GM12872 (cell line): ENCODE measurements at regions not wholly inside any gene's neighbourhood (a gene's known extent, or its start where the extent isn't known, plus 50 kb on each side); places are given as distances from the start of the nearest gene placed in this dataset.

Experiments used
- TF ChIP-seq, protein P1 (sequence below): IDR thresholded peaks from 3 replicates; pipeline ENCODE4 v1.5.1; 2011; ENCODE audit warnings: low read depth, mild to moderate bottlenecking, low read length, moderate library complexity; ENCODE audit not compliant: insufficient read depth

GRCh38 chr1:193356249-193356648 lies 169.8 kb upstream of the B3GALT2 start:
- TF ChIP-seq, protein P1, sequence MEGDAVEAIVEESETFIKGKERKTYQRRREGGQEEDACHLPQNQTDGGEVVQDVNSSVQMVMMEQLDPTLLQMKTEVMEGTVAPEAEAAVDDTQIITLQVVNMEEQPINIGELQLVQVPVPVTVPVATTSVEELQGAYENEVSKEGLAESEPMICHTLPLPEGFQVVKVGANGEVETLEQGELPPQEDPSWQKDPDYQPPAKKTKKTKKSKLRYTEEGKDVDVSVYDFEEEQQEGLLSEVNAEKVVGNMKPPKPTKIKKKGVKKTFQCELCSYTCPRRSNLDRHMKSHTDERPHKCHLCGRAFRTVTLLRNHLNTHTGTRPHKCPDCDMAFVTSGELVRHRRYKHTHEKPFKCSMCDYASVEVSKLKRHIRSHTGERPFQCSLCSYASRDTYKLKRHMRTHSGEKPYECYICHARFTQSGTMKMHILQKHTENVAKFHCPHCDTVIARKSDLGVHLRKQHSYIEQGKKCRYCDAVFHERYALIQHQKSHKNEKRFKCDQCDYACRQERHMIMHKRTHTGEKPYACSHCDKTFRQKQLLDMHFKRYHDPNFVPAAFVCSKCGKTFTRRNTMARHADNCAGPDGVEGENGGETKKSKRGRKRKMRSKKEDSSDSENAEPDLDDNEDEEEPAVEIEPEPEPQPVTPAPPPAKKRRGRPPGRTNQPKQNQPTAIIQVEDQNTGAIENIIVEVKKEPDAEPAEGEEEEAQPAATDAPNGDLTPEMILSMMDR: no peak

DNA sequence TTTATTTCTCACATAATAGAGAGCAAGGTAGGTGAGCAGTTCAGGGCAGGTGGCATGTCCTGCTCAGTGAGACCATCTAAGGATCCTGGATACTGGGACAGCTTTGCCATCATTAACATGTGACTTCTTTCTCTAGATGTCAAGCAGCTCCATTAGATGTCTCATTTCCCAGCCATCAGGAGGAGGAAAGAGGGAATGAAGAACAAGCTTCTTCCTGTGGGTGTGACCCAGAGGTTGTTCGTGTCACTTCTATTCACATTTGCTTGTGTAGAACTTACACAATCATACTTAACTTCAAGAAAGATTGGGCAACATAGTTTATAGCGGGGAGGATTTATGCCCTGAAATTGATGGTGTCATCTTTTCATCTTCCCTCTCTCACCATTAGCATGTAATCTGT lies 169.2 kb upstream of the B3GALT2 start:
- TF ChIP-seq, protein P1: no peak

DNA sequence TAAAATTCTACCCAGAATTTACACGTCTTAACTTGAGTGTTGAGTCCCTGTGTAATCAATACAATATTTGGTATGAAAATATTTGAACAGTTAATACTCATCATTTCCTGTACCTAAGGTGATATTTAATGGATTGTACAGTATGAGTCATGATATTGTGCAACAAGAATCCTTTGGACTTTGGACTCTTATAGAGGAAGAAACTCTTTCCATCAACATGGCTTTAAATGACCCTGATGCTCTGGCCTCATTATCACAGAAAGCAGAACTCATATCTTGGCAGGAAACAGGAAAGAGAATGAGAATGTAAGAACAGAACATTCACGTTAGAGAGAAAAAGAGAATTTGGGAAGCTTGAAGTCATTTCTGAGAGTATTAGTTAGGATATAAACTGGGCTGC lies 168.8 kb upstream of the B3GALT2 start:
- TF ChIP-seq, protein P1: no peak

- TF ChIP-seq, protein P1: no peak
Observed at GRCh38 chr1:193348769-193349535, 162.5 kb upstream of the B3GALT2 start.

DNA sequence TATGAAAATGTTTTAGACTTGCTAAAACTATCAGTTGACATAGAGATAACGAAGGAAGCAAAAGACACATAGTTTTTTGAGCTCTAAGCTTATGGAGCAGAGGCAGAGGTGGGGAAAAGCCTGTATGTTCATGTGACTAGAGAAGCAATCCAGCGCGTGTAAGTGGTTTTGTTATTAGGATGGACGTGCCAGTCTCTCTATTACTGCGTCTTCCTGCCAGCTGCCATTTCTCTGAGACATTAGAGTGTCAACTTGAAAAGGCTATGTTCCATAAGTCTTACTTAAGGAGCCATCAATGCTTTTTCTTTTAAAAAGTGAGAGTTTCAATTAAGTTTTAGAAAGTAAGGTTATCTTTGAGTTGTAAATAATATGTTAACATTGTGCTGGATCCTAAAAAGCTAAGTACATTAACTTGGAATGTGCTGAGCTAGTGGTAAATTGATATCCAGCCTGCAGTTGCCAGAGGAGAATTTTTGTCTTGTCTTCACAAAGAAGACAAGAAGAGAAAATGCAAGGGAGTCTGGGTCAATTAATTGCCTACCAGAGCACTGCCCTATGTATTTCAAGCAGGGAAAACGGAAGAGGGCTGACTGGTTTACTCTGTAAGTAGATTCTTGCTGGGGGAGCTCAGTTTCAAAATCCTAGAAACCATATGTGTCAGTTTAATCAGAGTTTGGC lies 161.8 kb upstream of the B3GALT2 start:
- TF ChIP-seq, protein P1: no peak

GRCh38 chr1:193346085-193346484 lies 159.7 kb upstream of the B3GALT2 start:
- TF ChIP-seq, protein P1: no peak

- TF ChIP-seq, protein P1: no peak
Observed at GRCh38 chr1:193342811-193343210, 156.4 kb upstream of the B3GALT2 start.
